ENCODE measurements at regions not wholly inside any gene's neighbourhood (a gene's known extent, or its start where the extent isn't known, plus 50 kb on each side); places are given as distances from the start of the nearest gene placed in this dataset.

DNA sequence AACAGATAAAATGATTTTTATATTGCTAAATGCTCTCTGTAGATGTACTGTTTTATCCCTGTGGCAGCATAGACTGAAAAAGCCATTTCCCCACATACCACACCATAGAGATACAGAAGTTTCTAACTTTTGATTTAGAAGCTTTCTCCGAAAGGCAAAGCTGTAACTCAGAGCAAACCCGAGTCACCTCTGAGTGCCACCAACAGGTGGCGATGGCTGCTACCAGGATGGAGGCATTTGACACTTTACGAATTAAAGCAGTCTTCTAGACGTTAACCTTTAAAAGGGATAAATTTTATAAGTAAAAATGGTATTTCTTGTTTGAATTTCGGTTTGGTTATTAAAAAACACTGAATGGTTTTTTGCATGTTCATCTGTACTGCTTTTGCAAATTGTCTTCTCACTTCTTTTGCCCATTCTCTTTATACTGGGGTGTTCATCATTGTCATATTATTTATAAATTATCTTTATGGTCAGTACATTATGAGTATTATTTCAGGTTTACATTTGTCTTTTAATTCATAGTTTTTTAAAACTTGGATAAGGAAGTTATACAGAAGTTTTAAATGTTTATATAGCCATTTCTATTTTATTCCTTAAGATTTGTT is 201.0 kb upstream of the CEP162 start (continued):
- TF ChIP-seq, protein P1, sequence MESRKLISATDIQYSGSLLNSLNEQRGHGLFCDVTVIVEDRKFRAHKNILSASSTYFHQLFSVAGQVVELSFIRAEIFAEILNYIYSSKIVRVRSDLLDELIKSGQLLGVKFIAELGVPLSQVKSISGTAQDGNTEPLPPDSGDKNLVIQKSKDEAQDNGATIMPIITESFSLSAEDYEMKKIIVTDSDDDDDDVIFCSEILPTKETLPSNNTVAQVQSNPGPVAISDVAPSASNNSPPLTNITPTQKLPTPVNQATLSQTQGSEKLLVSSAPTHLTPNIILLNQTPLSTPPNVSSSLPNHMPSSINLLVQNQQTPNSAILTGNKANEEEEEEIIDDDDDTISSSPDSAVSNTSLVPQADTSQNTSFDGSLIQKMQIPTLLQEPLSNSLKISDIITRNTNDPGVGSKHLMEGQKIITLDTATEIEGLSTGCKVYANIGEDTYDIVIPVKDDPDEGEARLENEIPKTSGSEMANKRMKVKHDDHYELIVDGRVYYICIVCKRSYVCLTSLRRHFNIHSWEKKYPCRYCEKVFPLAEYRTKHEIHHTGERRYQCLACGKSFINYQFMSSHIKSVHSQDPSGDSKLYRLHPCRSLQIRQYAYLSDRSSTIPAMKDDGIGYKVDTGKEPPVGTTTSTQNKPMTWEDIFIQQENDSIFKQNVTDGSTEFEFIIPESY (IDR thresholded peaks at IDR 0.05): no peak
- TF ChIP-seq FOXA2 (IDR thresholded peaks at IDR 0.05): no peak
- TF ChIP-seq, protein P2, sequence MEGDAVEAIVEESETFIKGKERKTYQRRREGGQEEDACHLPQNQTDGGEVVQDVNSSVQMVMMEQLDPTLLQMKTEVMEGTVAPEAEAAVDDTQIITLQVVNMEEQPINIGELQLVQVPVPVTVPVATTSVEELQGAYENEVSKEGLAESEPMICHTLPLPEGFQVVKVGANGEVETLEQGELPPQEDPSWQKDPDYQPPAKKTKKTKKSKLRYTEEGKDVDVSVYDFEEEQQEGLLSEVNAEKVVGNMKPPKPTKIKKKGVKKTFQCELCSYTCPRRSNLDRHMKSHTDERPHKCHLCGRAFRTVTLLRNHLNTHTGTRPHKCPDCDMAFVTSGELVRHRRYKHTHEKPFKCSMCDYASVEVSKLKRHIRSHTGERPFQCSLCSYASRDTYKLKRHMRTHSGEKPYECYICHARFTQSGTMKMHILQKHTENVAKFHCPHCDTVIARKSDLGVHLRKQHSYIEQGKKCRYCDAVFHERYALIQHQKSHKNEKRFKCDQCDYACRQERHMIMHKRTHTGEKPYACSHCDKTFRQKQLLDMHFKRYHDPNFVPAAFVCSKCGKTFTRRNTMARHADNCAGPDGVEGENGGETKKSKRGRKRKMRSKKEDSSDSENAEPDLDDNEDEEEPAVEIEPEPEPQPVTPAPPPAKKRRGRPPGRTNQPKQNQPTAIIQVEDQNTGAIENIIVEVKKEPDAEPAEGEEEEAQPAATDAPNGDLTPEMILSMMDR (IDR thresholded peaks at IDR 0.05; ENCODE audit: low read depth, low read length, missing input control): peak; percentile 69
- no peak for TF ChIP-seq YY1 (IDR thresholded peaks at IDR 0.05)
- no peak for TF ChIP-seq HNF4G (IDR thresholded peaks at IDR 0.05)
- no peak for TF ChIP-seq EGR1 (IDR thresholded peaks at IDR 0.05; ENCODE audit: low read depth in 2 of 2)
- TF ChIP-seq, protein P3, sequence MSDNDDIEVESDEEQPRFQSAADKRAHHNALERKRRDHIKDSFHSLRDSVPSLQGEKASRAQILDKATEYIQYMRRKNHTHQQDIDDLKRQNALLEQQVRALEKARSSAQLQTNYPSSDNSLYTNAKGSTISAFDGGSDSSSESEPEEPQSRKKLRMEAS (IDR thresholded peaks at IDR 0.05): no peak

DNA sequence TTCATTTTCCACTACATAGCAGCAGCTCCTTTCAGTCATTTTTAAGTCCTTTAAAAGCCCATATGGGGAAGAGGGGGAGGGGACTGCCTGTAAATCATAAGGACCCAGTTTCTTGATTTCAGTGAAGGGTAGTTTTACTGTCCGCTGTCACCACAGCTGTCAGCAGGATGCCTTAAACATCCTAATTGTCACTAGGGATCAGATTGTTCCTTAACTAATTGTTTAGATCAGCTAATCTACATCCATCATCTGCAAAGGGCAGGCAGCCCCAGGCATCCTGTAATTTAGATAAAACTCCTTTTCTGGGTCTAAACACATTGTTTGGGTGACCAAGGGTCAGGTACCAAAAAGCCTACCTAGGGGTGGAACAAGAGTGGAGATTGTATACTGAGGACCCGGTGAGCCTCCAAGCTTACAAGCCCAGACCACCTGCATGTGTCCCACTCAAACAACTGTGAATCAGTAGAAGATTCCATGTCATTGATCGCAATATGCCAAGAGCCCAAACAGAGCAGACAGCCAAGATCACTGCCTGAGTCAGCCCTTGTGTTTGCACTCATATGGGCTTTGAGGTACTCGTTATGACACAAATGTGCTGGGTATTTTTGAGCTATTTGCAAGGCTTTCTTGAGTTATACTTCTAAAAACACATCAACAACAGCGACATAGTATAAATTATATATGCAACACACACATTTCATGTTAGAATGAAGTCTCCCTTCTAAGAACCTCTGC is 198.7 kb upstream of the CEP162 start:
- H3K9ac ChIP-seq (ENCODE audit: low read depth in 1 of 2, low read length in 2 of 2): no peak overlapping the region
- H3K4me1 ChIP-seq (ENCODE audit: control insufficient read depth in 4 of 4, insufficient read depth in 4 of 4, low read length in 3 of 4): peaks cover 3 to 32% (median 26%) of the 10 kb centered on the region in 4 donors
- no peaks in the 10 kb centered on the region for H3K36me3 ChIP-seq (ENCODE audit: control insufficient read depth in 4 of 4, insufficient read depth in 3 of 4, low read depth in 1 of 4, low read length in 3 of 4)
- no peaks in the 10 kb centered on the region for H3K9me3 ChIP-seq (ENCODE audit: control insufficient read depth in 4 of 4, low read length in 3 of 4)
- TF ChIP-seq JUND (IDR thresholded peaks at IDR 0.05): no peak
- TF ChIP-seq, protein P1 (IDR thresholded peaks at IDR 0.05): no peak
- TF ChIP-seq, protein P4, sequence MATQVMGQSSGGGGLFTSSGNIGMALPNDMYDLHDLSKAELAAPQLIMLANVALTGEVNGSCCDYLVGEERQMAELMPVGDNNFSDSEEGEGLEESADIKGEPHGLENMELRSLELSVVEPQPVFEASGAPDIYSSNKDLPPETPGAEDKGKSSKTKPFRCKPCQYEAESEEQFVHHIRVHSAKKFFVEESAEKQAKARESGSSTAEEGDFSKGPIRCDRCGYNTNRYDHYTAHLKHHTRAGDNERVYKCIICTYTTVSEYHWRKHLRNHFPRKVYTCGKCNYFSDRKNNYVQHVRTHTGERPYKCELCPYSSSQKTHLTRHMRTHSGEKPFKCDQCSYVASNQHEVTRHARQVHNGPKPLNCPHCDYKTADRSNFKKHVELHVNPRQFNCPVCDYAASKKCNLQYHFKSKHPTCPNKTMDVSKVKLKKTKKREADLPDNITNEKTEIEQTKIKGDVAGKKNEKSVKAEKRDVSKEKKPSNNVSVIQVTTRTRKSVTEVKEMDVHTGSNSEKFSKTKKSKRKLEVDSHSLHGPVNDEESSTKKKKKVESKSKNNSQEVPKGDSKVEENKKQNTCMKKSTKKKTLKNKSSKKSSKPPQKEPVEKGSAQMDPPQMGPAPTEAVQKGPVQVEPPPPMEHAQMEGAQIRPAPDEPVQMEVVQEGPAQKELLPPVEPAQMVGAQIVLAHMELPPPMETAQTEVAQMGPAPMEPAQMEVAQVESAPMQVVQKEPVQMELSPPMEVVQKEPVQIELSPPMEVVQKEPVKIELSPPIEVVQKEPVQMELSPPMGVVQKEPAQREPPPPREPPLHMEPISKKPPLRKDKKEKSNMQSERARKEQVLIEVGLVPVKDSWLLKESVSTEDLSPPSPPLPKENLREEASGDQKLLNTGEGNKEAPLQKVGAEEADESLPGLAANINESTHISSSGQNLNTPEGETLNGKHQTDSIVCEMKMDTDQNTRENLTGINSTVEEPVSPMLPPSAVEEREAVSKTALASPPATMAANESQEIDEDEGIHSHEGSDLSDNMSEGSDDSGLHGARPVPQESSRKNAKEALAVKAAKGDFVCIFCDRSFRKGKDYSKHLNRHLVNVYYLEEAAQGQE (IDR thresholded peaks at IDR 0.05): no peak
- TF ChIP-seq RAD21 (IDR thresholded peaks at IDR 0.05): no peak
- TF ChIP-seq RXRA (IDR thresholded peaks at IDR 0.05): no peak
- H3K4me3 ChIP-seq (ENCODE audit: low read depth in 1 of 3, low read length in 3 of 3): no peak overlapping the region
- H3K27me3 ChIP-seq (ENCODE audit: control insufficient read depth in 4 of 4, insufficient read depth in 4 of 4, low read length in 3 of 4): no peaks in the 10 kb centered on the region
- WGBS: 56% methylated on average over 5 of the region's 5 CpGs
- no peak for DNase-seq (ENCODE audit: low spot score)
- no peak overlapping the region for H3K27ac ChIP-seq (ENCODE audit: low read depth in 1 of 2, low read length in 2 of 2)

Measured in liver (tissue), 8 donors.